Nucleus accumbens (tissue), 56 donors: ENCODE measurements at regions not wholly inside any gene's neighbourhood (a gene's known extent, or its start where the extent isn't known, plus 50 kb on each side); places are given as distances from the start of the nearest gene placed in this dataset.
A peak's percentile ranks its signal among the peaks of the same experiment; 100 is the strongest.

Experiments used
- DNase-seq, 56 donors: peaks; one replicate each; lab custom pipeline; 2025; lab: John Stamatoyannopoulos, UW

GRCh38 chr11:80610516-80610915 is 1169.7 kb upstream of the TENM4 start:
- no peak for DNase-seq

DNA sequence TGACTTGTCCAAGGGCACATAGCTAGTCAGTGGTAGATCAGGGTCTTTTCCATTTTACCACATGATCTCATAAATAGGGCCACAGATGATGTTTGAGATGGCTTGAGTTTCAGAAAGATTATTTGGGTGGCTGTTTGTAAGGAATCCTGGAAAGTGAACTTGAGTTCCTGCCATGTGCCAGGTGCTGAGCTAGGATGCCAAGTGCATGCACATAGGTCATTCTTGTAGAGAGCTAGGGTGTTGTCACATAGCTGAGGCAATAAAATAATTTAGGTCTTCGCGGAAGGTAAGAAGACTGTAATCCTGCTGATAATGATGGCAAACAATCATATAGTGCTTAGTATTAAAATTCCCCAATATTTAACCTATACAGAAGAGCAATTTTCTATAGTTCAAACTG is 1162.6 kb upstream of the TENM4 start:
- DNase-seq, result no peak

GRCh38 chr11:80598905-80599304 is 1158.1 kb upstream of the TENM4 start:
- DNase-seq, result no peak

DNA sequence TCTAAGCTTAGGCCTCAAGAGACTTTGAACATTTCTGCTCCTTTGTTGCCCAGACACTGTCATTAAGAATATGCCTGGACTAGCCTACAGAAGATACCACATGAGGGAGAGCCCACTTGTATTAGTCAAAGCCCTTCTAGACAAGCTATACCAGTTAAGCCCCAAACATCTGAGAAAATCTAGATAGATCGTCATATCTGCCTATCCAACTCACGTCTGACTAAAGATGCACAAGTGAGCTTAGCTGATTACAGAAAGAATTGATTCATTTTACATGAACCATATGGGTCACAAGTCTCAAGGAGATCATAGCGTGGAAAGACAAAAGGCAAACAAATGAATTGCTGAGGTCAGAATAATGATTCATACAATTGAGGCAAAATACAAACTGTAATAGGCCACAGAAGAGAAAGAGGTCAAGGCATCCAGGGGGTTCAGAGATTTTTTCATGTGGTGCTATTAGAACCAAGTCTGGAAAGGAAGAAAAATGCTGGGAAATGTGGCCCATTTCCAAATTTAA is 1155.5 kb upstream of the TENM4 start:
- DNase-seq, result no peak

- no peak for DNase-seq
These were observed 1154.2 kb upstream of the TENM4 start for GRCh38 chr11:80595011-80595410.

GRCh38 chr11:80593648-80594374 is 1153.0 kb upstream of the TENM4 start:
- DNase-seq, result peak in 28 of 56 donors; percentile 0 to 51 (median 16)

DNA sequence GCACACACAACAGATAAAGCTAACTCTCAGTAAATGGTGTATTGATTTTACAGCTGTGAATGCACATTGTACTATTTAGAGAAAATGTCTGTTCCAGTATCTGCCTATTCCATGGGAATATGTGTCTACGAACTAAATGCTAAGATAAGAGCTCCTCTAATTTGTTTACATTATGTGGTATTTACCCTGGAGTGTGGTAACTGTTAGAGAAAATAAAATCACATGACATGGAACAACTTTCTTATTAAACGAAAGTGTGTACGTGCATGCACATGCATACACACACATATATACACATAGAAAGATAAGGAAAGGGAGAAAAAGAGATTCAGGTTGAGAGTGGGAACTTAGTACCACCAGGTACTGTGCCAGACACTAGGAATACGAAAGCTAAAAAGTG is 1151.7 kb upstream of the TENM4 start:
- no peak for DNase-seq

DNA sequence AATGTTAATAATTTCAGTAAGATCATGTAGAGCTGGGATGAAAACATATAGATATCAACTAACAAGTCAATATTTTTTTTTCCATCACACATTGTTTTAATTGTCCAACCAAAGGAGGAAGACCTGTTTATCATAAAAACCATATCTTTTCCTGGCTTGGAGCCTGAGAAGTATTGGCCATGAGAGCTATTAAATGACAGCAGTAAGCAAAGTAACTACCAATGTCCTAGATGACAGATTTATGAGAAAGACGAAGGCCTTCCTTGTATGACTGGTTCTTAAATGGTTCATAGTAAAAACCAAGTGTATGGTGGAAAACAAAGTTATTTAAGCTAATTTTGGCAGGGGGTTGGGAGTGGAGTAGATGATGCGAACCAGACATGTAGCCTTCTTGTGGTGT is 1147.1 kb upstream of the TENM4 start:
- DNase-seq, result no peak

DNA sequence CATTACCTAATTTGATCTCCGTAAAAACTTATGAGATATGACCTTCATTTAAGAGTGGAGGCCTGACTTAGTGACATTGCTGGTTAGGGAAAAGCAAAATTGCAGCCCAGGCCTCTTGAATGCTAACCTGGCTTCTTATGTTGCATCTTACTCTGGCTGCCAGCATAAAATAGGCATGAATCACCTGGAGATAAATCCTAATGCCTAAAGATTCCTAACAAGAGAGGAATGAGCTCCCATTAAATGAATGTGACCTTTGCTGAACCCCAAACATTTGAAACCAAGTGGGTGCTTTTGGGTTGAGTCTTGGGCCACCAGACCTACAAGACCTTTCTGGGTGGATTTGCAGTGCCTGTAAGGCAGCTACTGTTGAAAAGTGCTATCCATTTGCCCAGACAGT is 1145.6 kb upstream of the TENM4 start:
- no peak for DNase-seq

- no peak for DNase-seq
These were observed 1143.8 kb upstream of the TENM4 start for GRCh38 chr11:80584661-80585060.

DNA sequence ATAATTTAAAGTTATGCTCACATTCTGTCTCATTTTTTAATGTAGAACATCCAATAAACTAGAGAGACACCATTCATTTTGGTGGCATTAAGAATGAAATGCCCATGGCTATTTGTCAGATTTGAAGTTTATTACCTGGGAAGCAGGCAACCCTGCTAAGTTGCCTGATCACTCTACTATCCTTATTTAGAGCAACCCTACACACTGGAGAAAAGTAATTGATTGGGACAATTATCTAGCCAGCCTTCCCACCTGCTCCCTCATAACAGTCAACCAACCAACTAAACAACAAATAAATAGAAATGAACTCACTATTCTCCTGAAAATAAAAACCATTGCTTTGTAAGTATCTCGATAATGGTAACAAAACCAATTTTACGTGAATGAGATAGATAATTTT is 1129.0 kb upstream of the TENM4 start:
- no peak for DNase-seq

GRCh38 chr11:80565231-80565630 is 1124.4 kb upstream of the TENM4 start:
- DNase-seq, result no peak

DNA sequence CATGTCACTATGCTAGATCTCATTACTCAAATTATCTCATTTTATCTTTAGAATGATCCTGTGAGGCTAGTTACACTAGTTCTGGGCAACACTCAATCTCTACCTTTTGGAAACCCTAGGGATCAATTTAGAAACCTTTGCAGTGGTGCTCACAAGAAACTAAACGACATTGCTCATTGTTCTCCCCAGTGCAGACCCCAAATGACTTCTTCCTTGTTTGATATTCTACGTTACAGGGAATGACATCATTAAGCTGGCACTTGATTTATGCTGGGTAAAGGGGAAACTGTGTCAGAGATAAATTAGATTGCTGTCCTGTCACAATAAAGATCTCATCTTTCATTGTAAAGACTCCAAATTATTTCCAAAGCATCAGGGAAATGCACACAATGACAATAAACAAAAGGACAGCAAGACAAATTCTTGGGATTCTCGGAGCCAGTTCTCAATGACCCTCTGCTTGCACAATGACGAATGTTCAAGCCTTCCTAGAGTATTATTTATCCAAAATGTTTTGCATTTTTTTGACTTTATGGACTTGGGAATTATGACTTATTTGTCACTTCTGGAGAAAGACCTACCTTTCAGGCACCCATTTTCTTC is 1121.8 kb upstream of the TENM4 start:
- no peak for DNase-seq

- DNase-seq, result no peak
These were observed 1119.1 kb upstream of the TENM4 start for GRCh38 chr11:80559942-80560341.

DNA sequence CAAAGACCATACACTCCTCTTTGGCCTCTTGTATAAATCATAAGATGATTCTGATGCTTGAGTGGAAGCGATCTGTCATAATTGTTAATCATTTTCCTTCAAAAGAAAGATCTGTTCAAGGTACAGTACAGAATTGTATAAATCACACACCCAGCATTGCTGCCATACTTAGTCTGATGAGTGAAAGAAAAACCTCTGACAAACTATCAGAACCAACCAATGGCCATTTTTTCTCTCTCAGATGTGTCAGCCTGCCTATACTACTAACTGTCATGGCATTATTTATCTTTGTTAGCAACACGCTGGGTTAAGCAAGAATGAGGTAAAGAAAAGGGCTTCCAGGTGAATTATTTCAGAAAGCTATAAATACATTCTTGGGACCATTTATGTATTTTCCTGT is 1112.7 kb upstream of the TENM4 start:
- DNase-seq, result no peak

DNA sequence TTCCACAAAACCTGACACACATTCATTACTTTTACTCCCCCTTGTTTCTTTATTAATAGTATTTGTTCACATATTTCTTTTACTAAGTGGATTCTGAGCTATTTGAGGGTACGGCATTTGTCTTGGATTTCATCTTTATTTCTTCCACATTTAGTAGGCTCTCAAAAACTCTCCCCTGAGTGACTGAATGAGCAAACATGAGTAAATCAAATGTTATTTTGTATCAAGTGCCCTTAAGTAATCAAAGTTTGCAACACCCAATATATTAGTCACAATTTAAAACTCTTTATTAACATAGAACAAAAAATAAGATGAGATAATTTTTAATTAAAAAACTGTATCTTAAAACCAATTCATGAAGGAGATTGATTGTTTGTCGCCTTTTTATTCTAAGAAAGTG is 1101.9 kb upstream of the TENM4 start:
- no peak for DNase-seq

GRCh38 chr11:80538040-80538439 is 1097.2 kb upstream of the TENM4 start:
- DNase-seq, result no peak

DNA sequence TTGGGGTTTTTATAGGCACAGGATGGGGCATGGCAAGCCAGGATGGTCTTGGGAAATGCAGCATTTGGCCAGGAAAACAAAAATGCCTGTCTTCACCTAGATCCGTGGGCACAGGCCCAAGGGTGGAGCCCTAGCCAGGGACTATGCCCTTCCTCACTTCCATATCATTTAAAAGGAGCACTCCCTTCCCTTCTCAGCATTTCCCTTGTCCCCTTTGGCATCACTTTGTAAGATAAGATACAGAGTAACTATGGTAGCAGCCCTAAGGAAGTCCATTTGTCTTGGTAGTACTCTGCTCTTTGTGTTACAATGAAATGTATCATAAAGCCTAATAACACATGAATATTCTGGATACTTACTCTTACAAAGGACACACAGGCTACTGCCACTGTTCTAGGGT is 1092.6 kb upstream of the TENM4 start:
- no peak for DNase-seq

GRCh38 chr11:80532633-80533232 is 1091.9 kb upstream of the TENM4 start:
- no peak for DNase-seq

GRCh38 chr11:80529726-80530125 is 1088.9 kb upstream of the TENM4 start:
- DNase-seq, result no peak

DNA sequence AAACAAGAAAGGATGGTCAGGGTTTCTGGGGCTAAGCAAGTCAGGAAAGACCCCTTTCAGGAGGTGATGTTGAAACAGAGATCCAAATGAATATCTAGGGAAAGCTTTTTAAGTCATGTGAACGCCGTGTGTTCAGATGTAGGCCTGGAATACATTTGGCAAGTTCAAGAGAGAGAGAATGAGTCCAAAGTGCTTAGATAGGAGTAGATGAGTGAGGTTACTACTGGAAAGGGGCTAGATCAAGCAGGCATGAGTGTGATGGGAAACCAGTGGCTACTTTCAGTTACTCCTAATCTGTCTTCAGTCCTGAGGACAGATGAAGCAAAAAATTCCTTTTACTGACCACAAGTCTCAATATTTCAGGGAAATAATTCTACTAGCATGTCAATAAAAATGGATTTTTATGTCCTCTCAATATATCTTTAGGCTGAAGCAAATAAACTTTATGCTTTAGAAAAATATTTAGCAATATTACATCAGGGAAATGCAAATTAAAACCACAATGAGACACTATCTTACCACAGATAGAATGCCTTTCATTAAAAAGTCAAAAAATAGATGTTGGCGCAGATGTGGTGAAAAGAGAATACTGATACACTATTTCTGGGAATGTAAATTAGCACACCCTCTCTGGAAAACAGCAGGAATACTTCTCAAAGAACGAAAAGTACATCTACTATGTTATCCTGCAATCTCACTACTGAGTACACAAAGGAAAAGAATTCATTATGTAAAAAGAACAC is 1085.0 kb upstream of the TENM4 start:
- no peak for DNase-seq
